ENCODE measurements at regions not wholly inside any gene's neighbourhood (a gene's known extent, or its start where the extent isn't known, plus 50 kb on each side); places are given as distances from the start of the nearest gene placed in this dataset.

DNA sequence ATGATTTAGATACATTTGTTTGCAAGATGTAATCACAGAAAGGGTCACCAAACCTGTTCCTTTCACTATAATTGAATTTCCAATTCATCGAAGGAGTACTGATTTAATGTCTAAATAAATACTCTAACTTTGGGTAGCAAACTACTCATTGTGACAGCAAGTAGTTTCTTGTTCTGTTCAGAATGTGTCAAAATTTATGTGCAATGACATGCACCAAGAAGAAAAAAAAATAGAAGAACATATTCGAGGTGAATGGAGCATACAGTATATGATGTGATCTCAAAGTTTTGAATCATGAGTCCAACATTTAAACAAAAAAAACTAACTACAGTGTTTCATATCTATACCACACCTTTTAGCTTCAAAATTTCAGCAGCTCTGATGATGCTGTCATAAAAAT lies 583.6 kb upstream of the MMS22L start:
- in situ Hi-C loops (cut with MboI; ENCODE audit: low pct_unique_long_range_greater_than_20kb, low sequenced_read_pairs, unreplicated experiment) = no loop called here
- TF ChIP-seq, protein P1, sequence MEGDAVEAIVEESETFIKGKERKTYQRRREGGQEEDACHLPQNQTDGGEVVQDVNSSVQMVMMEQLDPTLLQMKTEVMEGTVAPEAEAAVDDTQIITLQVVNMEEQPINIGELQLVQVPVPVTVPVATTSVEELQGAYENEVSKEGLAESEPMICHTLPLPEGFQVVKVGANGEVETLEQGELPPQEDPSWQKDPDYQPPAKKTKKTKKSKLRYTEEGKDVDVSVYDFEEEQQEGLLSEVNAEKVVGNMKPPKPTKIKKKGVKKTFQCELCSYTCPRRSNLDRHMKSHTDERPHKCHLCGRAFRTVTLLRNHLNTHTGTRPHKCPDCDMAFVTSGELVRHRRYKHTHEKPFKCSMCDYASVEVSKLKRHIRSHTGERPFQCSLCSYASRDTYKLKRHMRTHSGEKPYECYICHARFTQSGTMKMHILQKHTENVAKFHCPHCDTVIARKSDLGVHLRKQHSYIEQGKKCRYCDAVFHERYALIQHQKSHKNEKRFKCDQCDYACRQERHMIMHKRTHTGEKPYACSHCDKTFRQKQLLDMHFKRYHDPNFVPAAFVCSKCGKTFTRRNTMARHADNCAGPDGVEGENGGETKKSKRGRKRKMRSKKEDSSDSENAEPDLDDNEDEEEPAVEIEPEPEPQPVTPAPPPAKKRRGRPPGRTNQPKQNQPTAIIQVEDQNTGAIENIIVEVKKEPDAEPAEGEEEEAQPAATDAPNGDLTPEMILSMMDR (IDR thresholded peaks at IDR 0.05; ENCODE audit: extremely low read depth, insufficient read depth, missing control alignments) = no peak
- no peak for DNase-seq (ENCODE audit: low spot score)

DNA sequence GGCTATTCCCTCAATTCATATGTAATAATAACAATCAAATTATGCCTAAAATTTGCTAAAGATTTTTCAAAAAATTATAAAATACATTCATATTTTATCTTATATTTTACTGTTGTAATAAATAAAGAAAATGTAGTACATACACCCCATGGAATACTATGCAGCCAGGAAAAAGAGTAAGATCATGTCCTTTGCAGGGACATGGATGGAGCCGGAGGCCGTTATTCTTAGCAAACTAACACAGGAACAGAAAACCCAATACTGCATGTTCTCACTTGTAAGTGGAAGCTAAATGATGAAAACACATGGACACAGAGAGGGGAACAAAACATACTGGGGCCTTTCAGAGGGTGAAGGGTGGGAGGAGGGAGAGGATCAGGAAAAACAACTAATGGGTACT lies 584.2 kb upstream of the MMS22L start:
- in situ Hi-C loops (cut with MboI; ENCODE audit: low pct_unique_long_range_greater_than_20kb, low sequenced_read_pairs, unreplicated experiment) = no loop called here
- DNase-seq (ENCODE audit: low spot score) = no peak
- TF ChIP-seq, protein P1 (IDR thresholded peaks at IDR 0.05; ENCODE audit: extremely low read depth, insufficient read depth, missing control alignments) = no peak

DNA sequence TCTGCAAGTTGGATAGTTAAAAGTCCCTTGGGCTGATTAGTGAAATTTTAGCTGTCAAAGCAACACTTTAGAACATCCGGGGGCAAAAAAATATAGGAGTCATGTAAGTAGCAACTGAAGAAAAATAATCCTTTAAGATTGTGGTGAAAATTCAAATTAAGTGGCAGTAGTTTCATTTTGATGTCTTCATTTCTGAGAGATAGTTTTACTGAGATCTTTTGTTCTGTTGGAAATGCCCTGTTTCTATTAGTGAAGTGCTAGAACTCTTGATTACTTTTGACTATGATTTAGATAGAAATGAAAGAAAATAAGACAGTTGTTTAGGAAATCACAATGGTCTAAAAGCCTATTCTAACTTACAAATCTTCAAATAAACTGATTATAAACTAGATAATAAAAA lies 587.3 kb upstream of the MMS22L start:
- TF ChIP-seq, protein P1 (IDR thresholded peaks at IDR 0.05; ENCODE audit: extremely low read depth, insufficient read depth, missing control alignments) = no peak
- DNase-seq (ENCODE audit: low spot score) = no peak
- in situ Hi-C loops (cut with MboI; ENCODE audit: low pct_unique_long_range_greater_than_20kb, low sequenced_read_pairs, unreplicated experiment) = no loop called here

DNA sequence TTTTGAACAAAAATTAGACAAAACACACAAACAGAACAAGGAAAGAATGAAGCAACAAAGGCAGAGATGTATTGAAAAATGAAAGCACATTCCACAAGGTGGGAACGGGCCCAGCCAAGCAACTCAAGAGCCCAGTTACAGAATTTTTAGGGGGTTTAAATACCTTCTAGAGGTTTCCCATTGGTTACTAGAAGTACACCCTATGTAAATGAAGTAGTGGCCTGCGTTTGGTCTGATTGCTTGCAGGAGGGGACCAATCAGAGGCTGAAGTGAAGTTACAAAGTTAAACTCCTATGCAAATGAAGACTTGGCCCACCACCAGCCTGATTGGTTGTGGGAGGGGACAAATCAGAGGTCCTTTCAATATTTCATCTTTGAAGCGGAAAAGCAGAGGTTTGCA lies 593.7 kb upstream of the MMS22L start:
- TF ChIP-seq, protein P1 (IDR thresholded peaks at IDR 0.05; ENCODE audit: extremely low read depth, insufficient read depth, missing control alignments) = no peak
- in situ Hi-C loops (cut with MboI; ENCODE audit: low pct_unique_long_range_greater_than_20kb, low sequenced_read_pairs, unreplicated experiment) = no loop called here
- DNase-seq (ENCODE audit: low spot score) = no peak

DNA sequence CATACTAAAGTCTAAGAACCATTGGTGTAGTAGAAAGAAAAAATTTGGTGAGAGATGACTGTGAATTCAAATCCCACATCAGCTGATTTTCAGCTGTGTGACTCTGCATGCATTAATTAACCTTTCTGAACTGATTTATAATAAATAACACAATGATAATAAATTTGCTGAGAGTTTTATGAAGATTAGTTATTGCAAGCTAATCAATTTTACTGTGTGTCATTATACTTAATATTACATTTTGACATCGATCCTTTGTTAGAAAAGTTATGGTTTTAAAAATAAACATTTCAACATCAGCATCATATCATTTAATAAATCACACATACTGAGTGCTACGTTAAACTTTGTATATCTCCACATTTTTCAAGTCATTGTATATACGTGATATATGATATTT lies 599.7 kb upstream of the MMS22L start:
- no peak for DNase-seq (ENCODE audit: low spot score)
- in situ Hi-C loops (cut with MboI; ENCODE audit: low pct_unique_long_range_greater_than_20kb, low sequenced_read_pairs, unreplicated experiment) = no loop called here
- TF ChIP-seq, protein P1 (IDR thresholded peaks at IDR 0.05; ENCODE audit: extremely low read depth, insufficient read depth, missing control alignments) = no peak

DNA sequence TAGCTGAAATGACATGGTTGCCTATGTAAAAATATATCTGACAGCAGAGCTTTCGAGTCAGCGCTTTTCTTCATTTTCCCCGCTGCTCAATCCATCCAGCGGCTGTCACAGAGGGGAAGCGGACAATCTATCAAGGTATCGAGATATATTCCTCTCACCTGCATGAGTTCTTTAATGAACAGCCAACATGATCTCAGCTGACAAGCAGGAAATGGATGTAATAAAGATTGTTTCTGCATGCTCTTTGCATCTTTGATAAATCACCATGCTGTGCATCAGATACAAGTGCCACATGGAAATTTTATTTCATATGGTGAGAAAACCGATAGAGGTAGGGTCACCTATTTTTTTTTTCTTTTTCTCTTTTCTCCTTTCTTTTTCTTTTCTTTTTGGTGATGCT lies 602.3 kb upstream of the MMS22L start:
- in situ Hi-C loops (cut with MboI; ENCODE audit: low pct_unique_long_range_greater_than_20kb, low sequenced_read_pairs, unreplicated experiment) = no loop called here
- DNase-seq (ENCODE audit: low spot score) = no peak

More for the DNA sequence above, 602.3 kb upstream of the MMS22L start:
- TF ChIP-seq, protein P1 (IDR thresholded peaks at IDR 0.05; ENCODE audit: extremely low read depth, insufficient read depth, missing control alignments) = no peak

All from GM13977 (cell line).